Testis (tissue), 2 donors: ENCODE measurements at regions not wholly inside any gene's neighbourhood (a gene's known extent, or its start where the extent isn't known, plus 50 kb on each side); places are given as distances from the start of the nearest gene placed in this dataset.

Experiments
- DNase-seq: peaks from one replicate; pipeline ENCODE4 v3.0.0-alpha.2; 2019
- H3K27ac ChIP-seq, 2 donors: fragments of 200-600 bp; sonication (generic); one replicate each; pipeline ENCODE4 v1.5.1; 2019
- H3K27me3 ChIP-seq: fragments of 200-600 bp; sonication (generic); one replicate; pipeline ENCODE4 v1.5.1; 2019
- H3K36me3 ChIP-seq: fragments of 200-600 bp; sonication (generic); one replicate; pipeline ENCODE4 v1.5.1; 2017; ENCODE audit warnings: low read depth; ENCODE audit errors: missing control alignments
- H3K4me1 ChIP-seq: fragments of 200-600 bp; sonication (generic); one replicate; pipeline ENCODE4 v1.5.1; 2019
- H3K4me3 ChIP-seq, 2 donors: fragments of 200-600 bp; sonication (generic); one replicate each; pipeline ENCODE4 v1.5.1; 2017 to 2019
- H3K9me3 ChIP-seq: fragments of 200-600 bp; sonication (generic); one replicate; pipeline ENCODE4 v1.5.1; 2017
- CTCF ChIP-seq, 3 experiments: fragments of 450-650 bp in 2 of 3; fragments of 200-600 bp in 1 of 3; sonication (generic) in 1 of 3; IDR thresholded peaks; one replicate each; pipeline ENCODE4 v1.5.1; 2016 to 2019; ENCODE audit warnings: antibody characterized with exemption in 3 of 3, mild to moderate bottlenecking in 2 of 3, moderate library complexity in 1 of 3
- POLR2A ChIP-seq: fragments of 450-650 bp; IDR thresholded peaks from one replicate; pipeline ENCODE4 v1.6.1; 2017; ENCODE audit warnings: antibody characterized with exemption, mild to moderate bottlenecking, moderate library complexity
- WGBS, 2 donors: methylation state at CpG; one replicate each; pipeline ENCODE4 v1.1.5; 2018; 5-methylcytosine and 5-hydroxymethylcytosine counted together
- intact Hi-C: fragments of 100-400 bp; cut with DNase I; formaldehyde crosslinking; loops from one replicate; pipeline ENCODE4 v1.15.1; 2023; ENCODE audit warnings: low total_unique reads
- small RNA-seq, 2 donors: library from RNA; depleted of rRNA; stranded (forward); fragments of <200 nt; gene quantifications; one replicate each; pipeline ENCODE3, GENCODE V24; 2016

GRCh38 chr6:15712797-15713196 lies 50.0 kb upstream of the DTNBP1 start:
- H3K4me3 ChIP-seq: no peak overlapping the region
- intact Hi-C loops: no loop called here
- H3K27me3 ChIP-seq: no peaks in the 10 kb centered on the region
- no peaks in the 10 kb centered on the region for H3K9me3 ChIP-seq
- TF ChIP-seq CTCF (IDR thresholded peaks at IDR 0.05): no peak
- no peak for TF ChIP-seq POLR2A
- 64 to 73% methylated on average over 1 of the region's 1 CpG for WGBS, 2 donors
- no peaks in the 10 kb centered on the region for H3K4me1 ChIP-seq
- no peak for DNase-seq
- no peak overlapping the region for H3K27ac ChIP-seq
- no peaks in the 10 kb centered on the region for H3K36me3 ChIP-seq

Small RNAs in the stretch of these regions (small RNA-seq; reads per million reads assigned to genes)
- 0 reads per million in 2 donors for gene AL365265.1
